SK-N-SH (cell line): ENCODE measurements at regions not wholly inside any gene's neighbourhood (a gene's known extent, or its start where the extent isn't known, plus 50 kb on each side); places are given as distances from the start of the nearest gene placed in this dataset.

Experiments used
- CTCF ChIA-PET: fragments of 300-600, 350-600 bp; formaldehyde crosslinking; extraction: SDS; loops from one replicate; lab custom pipeline; 2021; lab: Yijun Ruan, JAX
- POLR2A ChIA-PET: fragments of 350-600 bp; sonication (Branson Sonifier 250); formaldehyde crosslinking; extraction: SDS; loops from one replicate; lab custom pipeline; 2020; ENCODE audit warnings: antibody characterized with exemption, inconsistent platforms; lab: Yijun Ruan, JAX
- DNase-seq: peaks from one replicate; pipeline ENCODE4 v3.0.0; 2012
- H2AFZ ChIP-seq: fragments of 200-600 bp; sonication (generic); 2 replicates; pipeline ENCODE4 v1.8.1; 2016; ENCODE audit warnings: antibody characterized with exemption, mild to moderate bottlenecking, low read depth
- H3F3A ChIP-seq: fragments of 200-600 bp; sonication (generic); replicated peaks from 2 replicates; pipeline ENCODE3; 2016; ENCODE audit warnings: antibody characterized with exemption, mild to moderate bottlenecking; ENCODE audit not compliant: insufficient read depth
- H3K27ac ChIP-seq, 2 experiments: fragments of 200-500 bp in 1 of 2; fragments of 200-600 bp in 1 of 2; sonication (Bioruptor generic) in 1 of 2; sonication (generic), shearing (Covaris generic) in 1 of 2; 2 replicates each; pipeline versions ENCODE4 v1.5.1 to v1.6.1; 2014 to 2016; ENCODE audit warnings: low read depth in 2 of 2, inconsistent platforms in 1 of 2, low read length in 1 of 2, mild to moderate bottlenecking in 1 of 2, mixed read lengths in 1 of 2
- H3K27me3 ChIP-seq: fragments of 200-600 bp; sonication (generic), shearing (Covaris generic); 2 replicates; pipeline ENCODE4 v1.6.1; 2016; ENCODE audit warnings: mixed run types; ENCODE audit not compliant: insufficient read depth
- H3K36me3 ChIP-seq, 2 experiments: fragments of 200-500 bp in 1 of 2; fragments of 200-600 bp in 1 of 2; sonication (Bioruptor generic) in 1 of 2; sonication (generic) in 1 of 2; replicated peaks in 1 of 2; 2 replicates each; pipeline versions ENCODE3 to v1.5.1; 2014 to 2016; ENCODE audit warnings: low read length in 1 of 2, mild to moderate bottlenecking in 1 of 2; ENCODE audit not compliant: insufficient read depth in 2 of 2, control insufficient read depth in 1 of 2
- H3K4me1 ChIP-seq, 2 experiments: fragments of 200-500 bp in 1 of 2; fragments of 200-600 bp in 1 of 2; sonication (Bioruptor generic) in 1 of 2; sonication (generic), shearing (Covaris generic) in 1 of 2; 2 replicates each; pipeline versions ENCODE4 v1.5.1 to v1.6.1; 2014 to 2016; ENCODE audit warnings: low read depth in 1 of 2, low read length in 1 of 2, mixed run types in 1 of 2; ENCODE audit not compliant: insufficient read depth in 2 of 2, control insufficient read depth in 1 of 2
- H3K4me2 ChIP-seq: fragments of 200-600 bp; sonication (generic), shearing (Covaris generic); 2 replicates; pipeline ENCODE4 v1.6.1; 2017; ENCODE audit warnings: mixed run types
- H3K4me3 ChIP-seq, 2 experiments: fragments of 200-500 bp in 1 of 2; fragments of 200-600 bp in 1 of 2; sonication (Bioruptor generic) in 1 of 2; sonication (generic), shearing (Covaris generic) in 1 of 2; 2 replicates each; pipeline versions ENCODE4 v1.5.1 to v1.8.1; 2014 to 2016; ENCODE audit warnings: low read depth in 2 of 2, inconsistent platforms in 1 of 2, low read length in 1 of 2, mild to moderate bottlenecking in 1 of 2, mixed read lengths in 1 of 2, moderate library complexity in 1 of 2
- H3K79me2 ChIP-seq: fragments of 200-600 bp; sonication (generic); 2 replicates; pipeline ENCODE4 v1.8.1; 2017; ENCODE audit warnings: mild to moderate bottlenecking; ENCODE audit not compliant: insufficient read depth
- H3K9ac ChIP-seq: fragments of 200-600 bp; sonication (generic); 2 replicates; pipeline ENCODE4 v1.6.1; 2017; ENCODE audit warnings: mixed run types
- H3K9me2 ChIP-seq: fragments of 200-600 bp; sonication (generic); 2 replicates; pipeline ENCODE4 v1.6.1; 2017; ENCODE audit warnings: mixed run types
- H3K9me3 ChIP-seq: fragments of 200-600 bp; sonication (generic); 2 replicates; pipeline ENCODE4 v1.6.1; 2017; ENCODE audit warnings: mixed run types, mild to moderate bottlenecking, moderate library complexity
- H4K20me1 ChIP-seq: fragments of 200-600 bp; sonication (generic); 2 replicates; pipeline ENCODE4 v1.6.1; 2017; ENCODE audit warnings: mild to moderate bottlenecking, mixed run types; ENCODE audit not compliant: insufficient read depth
- CHD2 ChIP-seq: fragments of 150-350 bp; IDR thresholded peaks from 2 replicates; pipeline ENCODE4 v1.6.1; 2018; ENCODE audit warnings: low read length; ENCODE audit not compliant: partially characterized antibody
- ELF1 ChIP-seq: IDR thresholded peaks from 2 replicates; pipeline ENCODE4 v1.4.0; 2012
- EZH2phosphoT487 ChIP-seq: fragments of 200-600 bp; sonication (generic); IDR thresholded peaks from 2 replicates; pipeline ENCODE4 v1.6.1; 2017; ENCODE audit warnings: low read depth, mixed run types, mild to moderate bottlenecking, antibody characterized with exemption, moderate library complexity, borderline replicate concordance
- FOSL2 ChIP-seq: IDR thresholded peaks from 2 replicates; pipeline ENCODE4 v1.4.0; 2012; ENCODE audit warnings: low read depth, mild to moderate bottlenecking, moderate library complexity, borderline replicate concordance
- FOXJ3 ChIP-seq: sonication (generic); formaldehyde crosslinking; IDR thresholded peaks from 2 replicates; pipeline ENCODE4 v1.5.1; 2020; ENCODE audit warnings: mild to moderate bottlenecking, missing genetic modification reagents
- FOXM1 ChIP-seq: IDR thresholded peaks from 2 replicates; pipeline ENCODE4 v1.4.0; 2012; ENCODE audit warnings: low read depth, mild to moderate bottlenecking
- GATA2 ChIP-seq: sonication (generic); formaldehyde crosslinking; IDR thresholded peaks from 2 replicates; pipeline ENCODE4 v1.5.0; 2020; ENCODE audit warnings: mild to moderate bottlenecking, missing genetic modification reagents
- JUND ChIP-seq: IDR thresholded peaks from 2 replicates; pipeline ENCODE4 v1.4.0; 2012
- NRF1 ChIP-seq: IDR thresholded peaks from 2 replicates; pipeline ENCODE4 v1.6.1; 2012; ENCODE audit warnings: low read depth, mild to moderate bottlenecking, low read length
- POLR2AphosphoS5 ChIP-seq: IDR thresholded peaks from 2 replicates; pipeline ENCODE4 v1.6.1; 2012; ENCODE audit warnings: low read depth, low read length
- RCOR1 ChIP-seq: fragments of 150-350 bp; IDR thresholded peaks from 2 replicates; pipeline ENCODE4 v1.6.1; 2017; ENCODE audit warnings: antibody characterized with exemption, low read length
- RFX5 ChIP-seq: IDR thresholded peaks from 2 replicates; pipeline ENCODE4 v1.6.1; 2012; ENCODE audit warnings: mild to moderate bottlenecking, improper control_type of control experiment, low read length
- RXRA ChIP-seq: IDR thresholded peaks from 2 replicates; pipeline ENCODE4 v1.4.0; 2012; ENCODE audit warnings: low read depth, mild to moderate bottlenecking, borderline replicate concordance
- TCF12 ChIP-seq: IDR thresholded peaks from 2 replicates; pipeline ENCODE4 v1.4.0; 2012
- YY1 ChIP-seq: IDR thresholded peaks from 2 replicates; pipeline ENCODE4 v1.4.0; 2012; ENCODE audit warnings: low read depth, mild to moderate bottlenecking
- WGBS: methylation state at CpG from one replicate; pipeline ENCODE4 v1.1.6; 2017; ENCODE audit warnings: low lambda C conversion rate; 5-methylcytosine and 5-hydroxymethylcytosine counted together
- TF ChIP-seq, protein P1 (sequence below): fragments of 200-600 bp; sonication (generic); IDR thresholded peaks from 2 replicates; pipeline ENCODE4 v1.6.1; 2017; ENCODE audit warnings: antibody characterized with exemption, mild to moderate bottlenecking, moderate library complexity
- TF ChIP-seq, protein P2 (sequence below): IDR thresholded peaks from 2 replicates; pipeline ENCODE4 v1.6.1; 2012; ENCODE audit warnings: mild to moderate bottlenecking, low read depth, low read length, moderate library complexity
- TF ChIP-seq, protein P3 (sequence below): IDR thresholded peaks from 2 replicates; pipeline ENCODE4 v1.4.0; 2012; ENCODE audit warnings: low read depth, borderline replicate concordance
- TF ChIP-seq, protein P4 (sequence below): fragments of 150-350 bp; IDR thresholded peaks from 2 replicates; pipeline ENCODE4 v1.6.1; 2016; ENCODE audit warnings: mild to moderate bottlenecking, low read depth, low read length

DNA sequence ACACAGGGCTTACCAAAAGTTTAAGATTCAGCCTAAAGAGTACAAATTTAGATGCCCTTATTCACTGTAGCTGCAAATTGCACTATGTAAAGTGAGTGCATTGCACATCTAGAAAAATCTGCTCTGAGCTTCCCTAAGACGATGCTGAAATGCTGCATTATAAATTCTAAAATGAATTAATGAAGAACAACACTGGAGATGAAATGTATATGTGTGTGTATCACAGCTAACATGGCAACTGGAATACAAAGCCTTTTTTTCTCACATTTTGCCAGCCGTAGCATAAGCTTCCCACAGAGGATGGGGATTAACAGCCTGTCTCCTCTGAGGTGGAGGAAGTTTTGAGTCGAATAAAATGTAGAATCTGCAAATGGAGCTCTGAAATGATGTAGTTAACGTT is 338.3 kb upstream of the ZEB2 start:
- WGBS = 78% methylated on average over 4 of the region's 4 CpGs
- Histone ChIP-seq H3K4me2 (no peak overlapping the region), H3K27me3 (no peaks in the 10 kb centered on the region), H4K20me1 (no peaks in the 10 kb centered on the region), H3K4me1 (no peaks in the 10 kb centered on the region), H3K4me3 (no peak overlapping the region), H3F3A (no peaks in the 10 kb centered on the region), H3K9me2 (no peaks in the 10 kb centered on the region), H3K9ac (no peak overlapping the region), H3K27ac (no peak overlapping the region), H3K9me3 (0 out of 2 replicates have a peak, but pooled peaks cover 5% of the 10 kb centered on the region), H3K79me2 (no peaks in the 10 kb centered on the region), H3K36me3 (no peaks in the 10 kb centered on the region), H2AFZ (no peak overlapping the region)
- no peak for DNase-seq
- ChIA-PET CTCF (no interaction called here), POLR2A (no interaction called here)
- TF ChIP-seq, protein P1, sequence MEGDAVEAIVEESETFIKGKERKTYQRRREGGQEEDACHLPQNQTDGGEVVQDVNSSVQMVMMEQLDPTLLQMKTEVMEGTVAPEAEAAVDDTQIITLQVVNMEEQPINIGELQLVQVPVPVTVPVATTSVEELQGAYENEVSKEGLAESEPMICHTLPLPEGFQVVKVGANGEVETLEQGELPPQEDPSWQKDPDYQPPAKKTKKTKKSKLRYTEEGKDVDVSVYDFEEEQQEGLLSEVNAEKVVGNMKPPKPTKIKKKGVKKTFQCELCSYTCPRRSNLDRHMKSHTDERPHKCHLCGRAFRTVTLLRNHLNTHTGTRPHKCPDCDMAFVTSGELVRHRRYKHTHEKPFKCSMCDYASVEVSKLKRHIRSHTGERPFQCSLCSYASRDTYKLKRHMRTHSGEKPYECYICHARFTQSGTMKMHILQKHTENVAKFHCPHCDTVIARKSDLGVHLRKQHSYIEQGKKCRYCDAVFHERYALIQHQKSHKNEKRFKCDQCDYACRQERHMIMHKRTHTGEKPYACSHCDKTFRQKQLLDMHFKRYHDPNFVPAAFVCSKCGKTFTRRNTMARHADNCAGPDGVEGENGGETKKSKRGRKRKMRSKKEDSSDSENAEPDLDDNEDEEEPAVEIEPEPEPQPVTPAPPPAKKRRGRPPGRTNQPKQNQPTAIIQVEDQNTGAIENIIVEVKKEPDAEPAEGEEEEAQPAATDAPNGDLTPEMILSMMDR = no peak
- TF ChIP-seq GATA2 = no peak
- TF ChIP-seq FOXM1 = no peak
- no peak for TF ChIP-seq NRF1
- TF ChIP-seq CHD2 = no peak
- TF ChIP-seq EZH2phosphoT487 = no peak
- TF ChIP-seq RFX5 = no peak
- TF ChIP-seq FOXJ3 (CRISPR knock-in tag) = no peak
- TF ChIP-seq POLR2AphosphoS5 = no peak
- no peak for TF ChIP-seq RCOR1
- no peak for TF ChIP-seq ELF1
- TF ChIP-seq, protein P2, sequence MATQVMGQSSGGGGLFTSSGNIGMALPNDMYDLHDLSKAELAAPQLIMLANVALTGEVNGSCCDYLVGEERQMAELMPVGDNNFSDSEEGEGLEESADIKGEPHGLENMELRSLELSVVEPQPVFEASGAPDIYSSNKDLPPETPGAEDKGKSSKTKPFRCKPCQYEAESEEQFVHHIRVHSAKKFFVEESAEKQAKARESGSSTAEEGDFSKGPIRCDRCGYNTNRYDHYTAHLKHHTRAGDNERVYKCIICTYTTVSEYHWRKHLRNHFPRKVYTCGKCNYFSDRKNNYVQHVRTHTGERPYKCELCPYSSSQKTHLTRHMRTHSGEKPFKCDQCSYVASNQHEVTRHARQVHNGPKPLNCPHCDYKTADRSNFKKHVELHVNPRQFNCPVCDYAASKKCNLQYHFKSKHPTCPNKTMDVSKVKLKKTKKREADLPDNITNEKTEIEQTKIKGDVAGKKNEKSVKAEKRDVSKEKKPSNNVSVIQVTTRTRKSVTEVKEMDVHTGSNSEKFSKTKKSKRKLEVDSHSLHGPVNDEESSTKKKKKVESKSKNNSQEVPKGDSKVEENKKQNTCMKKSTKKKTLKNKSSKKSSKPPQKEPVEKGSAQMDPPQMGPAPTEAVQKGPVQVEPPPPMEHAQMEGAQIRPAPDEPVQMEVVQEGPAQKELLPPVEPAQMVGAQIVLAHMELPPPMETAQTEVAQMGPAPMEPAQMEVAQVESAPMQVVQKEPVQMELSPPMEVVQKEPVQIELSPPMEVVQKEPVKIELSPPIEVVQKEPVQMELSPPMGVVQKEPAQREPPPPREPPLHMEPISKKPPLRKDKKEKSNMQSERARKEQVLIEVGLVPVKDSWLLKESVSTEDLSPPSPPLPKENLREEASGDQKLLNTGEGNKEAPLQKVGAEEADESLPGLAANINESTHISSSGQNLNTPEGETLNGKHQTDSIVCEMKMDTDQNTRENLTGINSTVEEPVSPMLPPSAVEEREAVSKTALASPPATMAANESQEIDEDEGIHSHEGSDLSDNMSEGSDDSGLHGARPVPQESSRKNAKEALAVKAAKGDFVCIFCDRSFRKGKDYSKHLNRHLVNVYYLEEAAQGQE = no peak
- no peak for TF ChIP-seq RXRA
- TF ChIP-seq TCF12 = no peak
- TF ChIP-seq, protein P3, sequence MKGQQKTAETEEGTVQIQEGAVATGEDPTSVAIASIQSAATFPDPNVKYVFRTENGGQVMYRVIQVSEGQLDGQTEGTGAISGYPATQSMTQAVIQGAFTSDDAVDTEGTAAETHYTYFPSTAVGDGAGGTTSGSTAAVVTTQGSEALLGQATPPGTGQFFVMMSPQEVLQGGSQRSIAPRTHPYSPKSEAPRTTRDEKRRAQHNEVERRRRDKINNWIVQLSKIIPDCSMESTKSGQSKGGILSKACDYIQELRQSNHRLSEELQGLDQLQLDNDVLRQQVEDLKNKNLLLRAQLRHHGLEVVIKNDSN = no peak
- TF ChIP-seq, protein P4, sequence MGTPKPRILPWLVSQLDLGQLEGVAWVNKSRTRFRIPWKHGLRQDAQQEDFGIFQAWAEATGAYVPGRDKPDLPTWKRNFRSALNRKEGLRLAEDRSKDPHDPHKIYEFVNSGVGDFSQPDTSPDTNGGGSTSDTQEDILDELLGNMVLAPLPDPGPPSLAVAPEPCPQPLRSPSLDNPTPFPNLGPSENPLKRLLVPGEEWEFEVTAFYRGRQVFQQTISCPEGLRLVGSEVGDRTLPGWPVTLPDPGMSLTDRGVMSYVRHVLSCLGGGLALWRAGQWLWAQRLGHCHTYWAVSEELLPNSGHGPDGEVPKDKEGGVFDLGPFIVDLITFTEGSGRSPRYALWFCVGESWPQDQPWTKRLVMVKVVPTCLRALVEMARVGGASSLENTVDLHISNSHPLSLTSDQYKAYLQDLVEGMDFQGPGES = no peak
- TF ChIP-seq FOSL2 = no peak
- TF ChIP-seq YY1 = no peak
- TF ChIP-seq JUND = no peak
